PC-3 (cell line): ENCODE measurements at regions not wholly inside any gene's neighbourhood (a gene's known extent, or its start where the extent isn't known, plus 50 kb on each side); places are given as distances from the start of the nearest gene placed in this dataset.

Experiments used
- ATAC-seq: fragments of 200-7000 bp; cut with Tn5 transposase; 2 replicates; pipeline ENCODE4 v1.9.1; 2020; ENCODE audit warnings: mild to moderate bottlenecking, moderate library complexity
- BruUV-seq: library from RNA; stranded (reverse); fragments of 400-500 nt; replicated peaks from 2 replicates; lab custom pipeline; 2021; lab: Mats Ljungman, UMichigan
- CTCF ChIA-PET: fragments of 300-600 bp; sonication (Branson Sonifier 250); formaldehyde crosslinking; loops from one replicate; lab custom pipeline; 2022; ENCODE audit warnings: antibody characterized with exemption; lab: Charles Lee
- POLR2A ChIA-PET: fragments of 300-600 bp; sonication (Branson Sonifier 250); formaldehyde crosslinking; loops from one replicate; lab custom pipeline; 2022; ENCODE audit warnings: antibody characterized with exemption; ENCODE audit not compliant: unreplicated experiment; lab: Charles Lee
- DNase-seq: peaks from one replicate; pipeline ENCODE4 v3.0.0-alpha.2; 2015
- H2AFZ ChIP-seq: fragments of 300-600 bp; sonication (generic); 2 replicates; pipeline ENCODE4 v1.6.0; 2016; ENCODE audit warnings: antibody characterized with exemption, low read length
- H3F3A ChIP-seq: fragments of 300-600 bp; sonication (generic); one replicate; pipeline ENCODE4 v1.6.0; 2017; ENCODE audit warnings: antibody characterized with exemption, low read length, control low read depth, mild to moderate bottlenecking; ENCODE audit not compliant: unreplicated experiment
- H3K27ac ChIP-seq: fragments of 300-600 bp; sonication (generic); 2 replicates; pipeline ENCODE4 v1.5.1; 2016; ENCODE audit warnings: mild to moderate bottlenecking, low read length
- H3K27me3 ChIP-seq: fragments of 300-600 bp; sonication (generic); 2 replicates; pipeline ENCODE4 v1.6.1; 2016; ENCODE audit warnings: low read length, mixed read lengths
- H3K36me3 ChIP-seq: fragments of 300-600 bp; sonication (generic); 2 replicates; pipeline ENCODE4 v1.6.1; 2016; ENCODE audit warnings: low read depth, mixed run types, low read length, mixed read lengths
- H3K4me1 ChIP-seq: fragments of 300-600 bp; sonication (generic); 2 replicates; pipeline ENCODE4 v1.5.1; 2016; ENCODE audit warnings: low read length; ENCODE audit not compliant: insufficient read depth
- H3K4me2 ChIP-seq: fragments of 300-600 bp; sonication (generic); 2 replicates; pipeline ENCODE4 v1.6.0; 2016; ENCODE audit warnings: low read length
- H3K4me3 ChIP-seq: fragments of 300-600 bp; sonication (generic); 2 replicates; pipeline ENCODE4 v1.5.1; 2016; ENCODE audit warnings: mild to moderate bottlenecking, low read length, mixed read lengths
- H3K79me2 ChIP-seq: fragments of 300-600 bp; sonication (generic); 2 replicates; pipeline ENCODE4 v1.6.1; 2017; ENCODE audit warnings: low read length, mixed read lengths
- H3K9ac ChIP-seq: fragments of 300-600 bp; sonication (generic); 2 replicates; pipeline ENCODE4 v1.6.0; 2016; ENCODE audit warnings: mild to moderate bottlenecking, low read length
- H3K9me2 ChIP-seq: fragments of 300-600 bp; sonication (generic); replicated peaks from 2 replicates; pipeline ENCODE4 v1.6.1; 2016; ENCODE audit warnings: mixed run types, low read length, mixed read lengths
- H3K9me3 ChIP-seq: fragments of 300-600 bp; sonication (generic); 2 replicates; pipeline ENCODE4 v1.6.1; 2016; ENCODE audit warnings: low read length, mixed read lengths
- H4K20me1 ChIP-seq: fragments of 300-600 bp; sonication (generic); 2 replicates; pipeline ENCODE4 v1.6.1; 2016; ENCODE audit warnings: low read length, mixed read lengths
- EZH2 ChIP-seq: fragments of 300-600 bp; sonication (generic); IDR thresholded peaks from one replicate; pipeline ENCODE4 v1.6.1; 2017; ENCODE audit warnings: antibody characterized with exemption, mild to moderate bottlenecking, low read length; ENCODE audit not compliant: unreplicated experiment
- EZH2phosphoT487 ChIP-seq: fragments of 300-600 bp; sonication (generic); IDR thresholded peaks from 2 replicates; pipeline ENCODE4 v1.6.1; 2018; ENCODE audit warnings: mild to moderate bottlenecking, antibody characterized with exemption, low read length, borderline replicate concordance
- intact Hi-C: fragments of 100-400 bp; cut with micrococcal nuclease; formaldehyde crosslinking; loops from 2 replicates; pipeline ENCODE4 v1.9.0; 2023
- TF ChIP-seq, protein P1 (sequence below): fragments of 300-600 bp; sonication (generic); conservative IDR thresholded peaks from 2 replicates; pipeline ENCODE4 v1.5.1; 2017; ENCODE audit warnings: antibody characterized with exemption, low read depth, mild to moderate bottlenecking, low read length

DNA sequence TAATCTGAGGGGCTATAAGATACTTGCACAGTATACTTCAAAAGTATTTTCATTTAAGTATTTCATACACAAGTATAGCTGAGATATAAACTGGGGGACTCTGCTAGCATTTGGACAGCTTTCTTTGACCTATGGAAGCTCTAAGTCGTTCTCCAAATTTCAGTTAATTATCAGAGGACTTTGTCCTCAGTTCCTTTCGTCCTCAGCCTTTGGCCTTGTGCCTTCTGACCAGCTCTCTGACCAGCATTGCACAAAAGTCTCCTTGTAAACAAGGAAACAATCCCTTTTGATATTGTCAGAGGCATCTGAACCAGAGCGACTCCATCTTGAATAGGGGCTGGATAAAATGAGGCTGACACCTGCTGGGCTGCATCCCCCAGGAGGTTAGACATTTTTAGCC, 464.0 kb upstream of the FAM241A start:
- intact Hi-C loops: no loop called here
- POLR2A ChIA-PET: no interaction called here

GRCh38 chr4:111681751-111682150, 463.5 kb upstream of the FAM241A start:
- TF ChIP-seq, protein P1, sequence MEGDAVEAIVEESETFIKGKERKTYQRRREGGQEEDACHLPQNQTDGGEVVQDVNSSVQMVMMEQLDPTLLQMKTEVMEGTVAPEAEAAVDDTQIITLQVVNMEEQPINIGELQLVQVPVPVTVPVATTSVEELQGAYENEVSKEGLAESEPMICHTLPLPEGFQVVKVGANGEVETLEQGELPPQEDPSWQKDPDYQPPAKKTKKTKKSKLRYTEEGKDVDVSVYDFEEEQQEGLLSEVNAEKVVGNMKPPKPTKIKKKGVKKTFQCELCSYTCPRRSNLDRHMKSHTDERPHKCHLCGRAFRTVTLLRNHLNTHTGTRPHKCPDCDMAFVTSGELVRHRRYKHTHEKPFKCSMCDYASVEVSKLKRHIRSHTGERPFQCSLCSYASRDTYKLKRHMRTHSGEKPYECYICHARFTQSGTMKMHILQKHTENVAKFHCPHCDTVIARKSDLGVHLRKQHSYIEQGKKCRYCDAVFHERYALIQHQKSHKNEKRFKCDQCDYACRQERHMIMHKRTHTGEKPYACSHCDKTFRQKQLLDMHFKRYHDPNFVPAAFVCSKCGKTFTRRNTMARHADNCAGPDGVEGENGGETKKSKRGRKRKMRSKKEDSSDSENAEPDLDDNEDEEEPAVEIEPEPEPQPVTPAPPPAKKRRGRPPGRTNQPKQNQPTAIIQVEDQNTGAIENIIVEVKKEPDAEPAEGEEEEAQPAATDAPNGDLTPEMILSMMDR: no peak
- no peak for TF ChIP-seq EZH2
- no peak for TF ChIP-seq EZH2phosphoT487
- intact Hi-C loops: no loop called here
- Histone ChIP-seq H3K4me1 (no peaks in the 10 kb centered on the region), H3K27me3 (0 out of 2 replicates have a peak, but pooled peaks cover under 1% of the 10 kb centered on the region), H3K9ac (no peak overlapping the region), H3K27ac (no peak overlapping the region), H3K4me3 (no peak overlapping the region), H3K9me3 (no peaks in the 10 kb centered on the region), H3K79me2 (no peaks in the 10 kb centered on the region), H3K4me2 (no peak overlapping the region), H3K36me3 (no peaks in the 10 kb centered on the region), H3K9me2 (no peaks in the 10 kb centered on the region), H3F3A (no peaks in the 10 kb centered on the region), H4K20me1 (no peaks in the 10 kb centered on the region), H2AFZ (no peak overlapping the region)
- BruUV-seq: no TSS peak
- ATAC-seq (no peak), DNase-seq (no peak)
- POLR2A ChIA-PET: no interaction called here
- CTCF ChIA-PET: no interaction called here

More for the DNA sequence above, 464.0 kb upstream of the FAM241A start:
- Histone ChIP-seq H3K27me3 (no peaks in the 10 kb centered on the region), H3K9me3 (no peaks in the 10 kb centered on the region), H2AFZ (no peak overlapping the region), H3K79me2 (no peaks in the 10 kb centered on the region), H3K27ac (no peak overlapping the region), H3K4me3 (no peak overlapping the region), H3K9ac (no peak overlapping the region), H3K36me3 (no peaks in the 10 kb centered on the region), H3F3A (no peaks in the 10 kb centered on the region), H3K4me2 (no peak overlapping the region), H3K9me2 (no peaks in the 10 kb centered on the region), H4K20me1 (no peaks in the 10 kb centered on the region), H3K4me1 (no peaks in the 10 kb centered on the region)
- CTCF ChIA-PET: no interaction called here
- no peak for DNase-seq
- TF ChIP-seq EZH2phosphoT487 (no peak), EZH2 (no peak)
- TF ChIP-seq, protein P1: no peak
- BruUV-seq: no TSS peak
- no peak for ATAC-seq

- ChIA-PET CTCF (no interaction called here), POLR2A (no interaction called here)
- H3K79me2 ChIP-seq: no peaks in the 10 kb centered on the region
- no peak overlapping the region for H3K4me3 ChIP-seq
- no peak overlapping the region for H3K27ac ChIP-seq
- intact Hi-C loops: no loop called here
- no peaks in the 10 kb centered on the region for H3K9me3 ChIP-seq
- no peak overlapping the region for H3K9ac ChIP-seq
- DNase-seq: no peak
- 0 out of 2 replicates have a peak, but pooled peaks cover 3% of the 10 kb centered on the region for H3K27me3 ChIP-seq
- H3K4me1 ChIP-seq: no peaks in the 10 kb centered on the region
- H3K36me3 ChIP-seq: no peaks in the 10 kb centered on the region
- no peak overlapping the region for H3K4me2 ChIP-seq
- H3K9me2 ChIP-seq: no peaks in the 10 kb centered on the region
- H2AFZ ChIP-seq: no peak overlapping the region
- TF ChIP-seq EZH2phosphoT487: no peak
- no peak for TF ChIP-seq EZH2
- TF ChIP-seq, protein P1: no peak
- no peaks in the 10 kb centered on the region for H3F3A ChIP-seq
- no peak for ATAC-seq
- no peaks in the 10 kb centered on the region for H4K20me1 ChIP-seq
- BruUV-seq: no TSS peak
Observed at GRCh38 chr4:111685205-111685604, 460.0 kb upstream of the FAM241A start.
